NCI-H226 (cell line): ENCODE measurements at regions not wholly inside any gene's neighbourhood (a gene's known extent, or its start where the extent isn't known, plus 50 kb on each side); places are given as distances from the start of the nearest gene placed in this dataset.
"Not testable (repeated sequence)": the region's sequence is repeated elsewhere in the genome, so short reads cannot be mapped to it uniquely, and the experiment has no call there.

Source experiments
- DNase-seq: peaks from one replicate; pipeline ENCODE4 v3.0.0-alpha.2; 2015

DNA sequence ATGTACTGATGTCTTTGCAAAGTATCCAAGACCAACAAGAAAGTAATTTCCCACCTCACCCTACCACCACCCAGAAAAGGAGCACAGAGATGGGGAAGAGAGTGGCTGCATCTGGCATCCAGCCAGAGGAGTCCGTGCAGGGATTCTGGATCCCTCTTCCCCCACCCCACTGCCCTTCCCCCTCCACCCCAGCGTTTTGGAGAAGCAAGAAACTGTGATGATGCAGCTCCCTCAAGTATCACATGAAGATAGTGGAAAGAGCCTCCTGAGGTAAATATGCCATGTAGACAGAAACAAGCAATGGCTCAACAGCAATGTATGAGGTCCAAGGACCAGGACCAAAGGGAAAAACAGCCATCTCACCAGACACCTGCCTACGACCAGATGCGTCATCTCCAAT lies 153.8 kb downstream of the DEPDC1B start:
- no peak for DNase-seq

DNA sequence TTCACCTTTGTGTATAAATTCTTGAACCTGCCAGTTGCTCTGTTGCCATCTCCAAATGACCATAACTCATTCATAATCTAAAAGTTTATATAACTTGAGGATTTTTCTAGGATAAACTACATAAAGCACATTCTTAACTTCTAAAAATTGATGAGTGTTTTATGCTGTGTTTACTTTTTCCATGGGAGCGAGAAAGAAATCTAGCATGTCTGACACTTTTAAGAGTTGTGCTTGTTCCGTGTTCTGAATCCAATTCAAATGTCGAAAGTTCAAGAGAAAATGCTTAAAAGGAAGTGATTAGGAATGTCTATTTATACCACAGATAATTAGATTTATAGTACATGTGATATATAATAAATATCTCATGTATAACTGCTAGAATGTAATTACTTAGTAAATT lies 154.4 kb downstream of the DEPDC1B start:
- DNase-seq = no peak

DNA sequence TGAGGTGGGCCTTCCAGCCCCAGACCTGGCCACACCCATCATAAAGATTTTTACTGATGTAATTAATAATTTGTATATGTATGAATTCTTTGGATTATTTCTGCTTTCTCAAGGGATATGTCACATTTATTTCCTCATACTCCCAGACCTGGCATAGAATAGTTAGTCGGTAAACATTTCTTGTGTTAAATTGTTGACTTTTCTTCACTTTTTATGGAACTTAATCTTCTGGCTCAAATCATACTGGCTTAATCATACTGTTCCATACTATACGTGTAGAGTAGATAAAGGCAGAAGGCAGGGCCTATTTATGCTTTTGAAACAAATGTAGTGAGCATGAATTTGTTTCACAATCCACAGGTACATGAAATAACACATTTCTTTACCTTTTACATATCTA lies 155.8 kb downstream of the DEPDC1B start:
- DNase-seq = no peak

DNA sequence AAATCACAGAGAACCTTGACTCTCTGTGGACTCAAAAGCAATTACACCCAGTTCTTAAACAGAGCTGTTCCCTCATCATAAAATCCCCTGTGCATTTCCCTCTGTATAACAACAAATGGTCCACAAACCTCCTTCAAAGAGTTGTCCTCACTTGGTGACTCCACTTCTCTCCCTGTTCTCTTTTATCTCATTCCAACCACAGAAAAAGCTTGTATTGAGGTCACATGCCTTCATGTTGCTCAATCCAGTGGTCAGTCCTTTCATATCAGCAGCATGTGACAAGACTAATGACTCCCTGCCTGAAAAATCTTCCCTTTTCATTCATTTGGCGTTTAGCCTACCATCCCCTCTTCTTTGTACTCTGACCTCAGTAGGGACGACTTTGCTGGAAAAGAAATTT lies 158.0 kb downstream of the DEPDC1B start:
- peak; percentile 46 for DNase-seq

DNA sequence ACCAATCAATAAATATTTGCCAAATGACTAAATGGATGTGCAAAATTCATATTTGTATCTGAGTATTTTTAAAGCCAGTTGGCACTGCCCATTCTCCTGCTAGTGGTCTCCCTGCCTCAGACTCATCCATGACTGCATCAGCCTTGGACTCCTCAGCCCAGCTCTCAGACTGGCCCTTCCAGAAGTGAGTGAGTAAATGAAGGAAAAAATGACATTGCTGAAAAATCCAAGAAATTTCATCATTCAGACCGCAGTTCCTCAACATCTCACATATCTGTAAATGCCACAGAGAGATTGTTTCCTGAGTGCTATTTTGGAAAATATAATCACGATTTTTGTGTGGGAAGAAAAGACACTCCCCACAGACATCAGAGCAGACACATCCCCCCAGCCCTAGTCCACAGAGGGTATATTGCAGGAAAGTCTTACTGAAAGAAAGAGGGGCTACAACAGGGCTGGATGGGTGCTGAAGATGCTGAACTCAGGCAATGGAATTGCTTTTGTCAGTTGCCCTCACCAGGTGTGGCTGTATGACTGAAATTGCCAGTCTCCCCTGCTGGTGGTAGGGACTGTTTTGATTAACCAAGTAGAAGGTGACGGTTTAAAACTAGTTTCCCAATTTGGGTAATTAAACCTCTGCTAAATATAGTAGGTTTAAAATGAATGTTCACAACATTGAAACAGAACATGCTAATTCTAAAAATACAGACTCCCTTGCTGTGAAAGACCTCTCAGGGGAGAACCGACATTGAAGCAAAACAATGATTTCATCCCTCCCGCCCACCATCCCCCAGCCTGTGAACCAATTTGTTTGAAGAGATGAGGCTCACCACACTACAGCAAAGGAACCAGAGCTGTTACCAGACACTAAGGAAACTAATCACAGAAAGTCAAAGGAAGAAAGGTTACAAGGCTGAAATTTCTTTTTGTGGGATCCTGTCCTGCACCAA lies 158.8 kb downstream of the DEPDC1B start:
- DNase-seq = no peak

DNA sequence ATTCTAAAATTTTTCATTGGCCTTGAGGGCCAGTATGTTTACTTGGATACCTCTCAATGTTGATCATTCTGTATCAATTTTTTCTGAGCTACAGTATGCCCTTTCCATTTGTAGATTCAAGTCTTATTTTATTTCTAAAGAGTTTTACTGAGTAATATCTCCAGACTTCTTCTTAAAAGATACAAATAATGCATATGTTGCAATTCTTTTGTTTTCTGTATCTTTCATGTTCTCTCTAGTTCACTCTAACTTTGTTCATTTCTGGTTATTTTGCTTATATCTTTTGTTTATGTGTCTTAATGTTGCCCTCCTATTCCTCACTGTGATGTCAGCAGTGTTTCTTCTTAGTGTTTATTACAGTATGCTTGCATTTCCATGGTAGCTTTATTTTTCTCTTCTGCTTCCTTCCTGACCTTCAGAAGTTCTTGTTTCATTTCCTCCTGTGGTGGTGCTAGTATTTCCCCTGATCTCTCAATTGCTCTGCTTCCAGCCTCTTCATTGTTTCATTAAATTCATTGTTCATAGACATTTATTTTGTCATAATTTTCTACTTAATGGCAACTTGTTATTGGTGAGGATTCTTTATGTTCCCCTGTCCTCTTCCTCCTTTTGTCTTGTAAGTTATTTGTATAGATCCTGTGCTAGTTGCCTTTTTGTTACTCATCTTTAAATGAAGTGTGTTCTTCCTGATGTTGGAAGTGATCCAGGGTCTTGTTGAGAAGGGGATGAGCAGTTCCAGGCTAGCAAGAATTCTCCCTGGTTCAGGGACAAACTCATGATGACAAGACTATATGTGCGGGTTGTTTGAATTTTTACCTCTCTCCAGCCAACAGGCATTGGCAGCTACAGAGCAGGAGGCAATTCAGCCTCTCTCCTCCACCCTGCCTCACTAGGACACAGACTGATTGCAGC lies 160.8 kb downstream of the DEPDC1B start:
- DNase-seq = no peak

DNA sequence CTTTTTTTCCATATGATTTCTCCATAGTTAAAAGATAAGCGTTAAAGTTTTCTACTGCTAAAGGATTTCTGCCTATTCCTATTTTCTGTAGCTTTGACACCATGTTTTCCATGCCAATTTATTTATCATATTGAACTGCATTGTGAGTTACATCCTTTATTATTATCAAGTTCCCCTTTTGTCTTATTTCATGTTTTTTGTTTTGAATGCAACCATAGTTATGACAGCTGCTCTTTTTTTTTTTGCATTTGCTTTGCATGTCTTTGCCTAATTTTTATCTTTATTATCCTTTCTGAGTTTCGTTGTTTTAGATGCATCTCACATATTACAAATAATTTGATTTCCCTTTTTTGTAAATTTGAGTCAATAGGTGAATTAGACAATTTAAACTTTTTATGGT lies 161.5 kb downstream of the DEPDC1B start:
- no peak for DNase-seq

DNA sequence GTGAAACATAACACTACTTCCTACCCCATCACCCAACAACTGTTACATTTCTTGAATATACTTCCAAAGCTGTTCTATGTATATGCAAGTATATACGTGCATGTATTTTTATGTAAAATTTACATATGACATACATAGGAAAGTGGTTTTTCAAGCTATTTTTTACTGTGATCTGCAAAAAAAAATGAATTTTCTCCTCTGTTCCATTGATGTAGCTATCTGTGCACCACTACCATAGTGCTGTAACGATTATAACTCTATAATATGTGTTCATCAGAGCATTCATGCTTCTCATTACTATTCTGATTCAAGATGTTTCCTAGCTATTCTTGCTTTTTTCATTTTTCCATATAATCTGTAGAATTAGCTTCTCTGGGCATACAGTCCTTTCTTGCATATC lies 164.0 kb downstream of the DEPDC1B start:
- DNase-seq = no peak

DNA sequence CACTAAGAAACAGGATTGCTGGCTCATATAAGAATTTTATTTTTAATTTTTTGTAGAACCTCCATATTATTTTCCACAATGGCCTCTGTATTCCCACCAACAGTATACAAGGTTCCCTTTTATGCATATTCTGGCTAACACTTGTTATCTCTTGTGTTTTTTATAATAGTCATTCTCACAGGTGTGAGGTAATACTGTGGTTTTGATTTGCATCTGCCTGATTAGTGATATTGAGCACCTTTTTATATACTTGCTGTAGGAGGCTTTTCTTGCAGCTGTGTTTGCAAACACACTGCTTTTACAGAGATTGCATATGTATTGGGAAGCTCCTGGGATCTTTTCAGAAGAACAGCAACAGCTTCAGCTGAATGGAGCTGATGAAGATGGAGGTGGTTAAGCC lies 164.8 kb downstream of the DEPDC1B start:
- DNase-seq = no peak

DNA sequence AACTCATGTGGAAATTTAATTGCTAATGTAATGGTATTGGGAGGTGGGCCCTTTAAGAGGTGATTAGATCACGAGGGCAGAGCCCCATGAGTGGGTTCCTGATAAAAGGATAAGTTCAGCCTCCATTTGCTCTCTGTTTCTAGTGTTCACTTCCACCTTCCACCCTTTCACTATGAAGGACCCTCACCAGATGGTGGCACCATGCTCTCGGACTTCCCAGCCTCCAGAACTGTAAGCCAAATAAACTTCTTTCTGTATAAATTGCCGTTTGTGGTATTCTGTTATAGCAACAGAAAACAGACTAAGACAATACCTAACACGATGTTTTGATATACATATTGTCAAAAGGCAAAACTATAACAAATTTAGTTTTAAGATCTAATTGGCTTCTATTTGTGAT lies 166.2 kb downstream of the DEPDC1B start:
- DNase-seq = no peak

DNA sequence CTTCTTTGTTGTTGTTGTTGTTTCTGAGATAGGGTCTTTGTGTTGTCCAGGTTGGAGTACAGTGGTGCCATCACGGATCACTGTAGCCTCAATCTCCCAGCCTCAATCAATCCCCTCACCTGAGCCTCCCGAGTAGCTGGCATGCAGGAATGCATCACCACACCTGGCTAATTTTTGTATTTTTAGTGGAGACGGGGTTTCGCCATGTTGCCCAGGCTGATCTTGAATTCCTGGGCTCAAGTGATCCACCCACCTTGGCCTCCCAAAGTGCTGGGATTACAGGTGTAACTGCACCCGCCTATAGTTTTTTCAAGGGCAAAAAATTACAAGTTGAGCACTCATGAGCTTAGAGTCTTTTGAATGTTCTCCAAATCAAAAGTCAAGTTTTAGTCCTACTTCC lies 167.2 kb downstream of the DEPDC1B start:
- not testable (repeated sequence) for DNase-seq

DNA sequence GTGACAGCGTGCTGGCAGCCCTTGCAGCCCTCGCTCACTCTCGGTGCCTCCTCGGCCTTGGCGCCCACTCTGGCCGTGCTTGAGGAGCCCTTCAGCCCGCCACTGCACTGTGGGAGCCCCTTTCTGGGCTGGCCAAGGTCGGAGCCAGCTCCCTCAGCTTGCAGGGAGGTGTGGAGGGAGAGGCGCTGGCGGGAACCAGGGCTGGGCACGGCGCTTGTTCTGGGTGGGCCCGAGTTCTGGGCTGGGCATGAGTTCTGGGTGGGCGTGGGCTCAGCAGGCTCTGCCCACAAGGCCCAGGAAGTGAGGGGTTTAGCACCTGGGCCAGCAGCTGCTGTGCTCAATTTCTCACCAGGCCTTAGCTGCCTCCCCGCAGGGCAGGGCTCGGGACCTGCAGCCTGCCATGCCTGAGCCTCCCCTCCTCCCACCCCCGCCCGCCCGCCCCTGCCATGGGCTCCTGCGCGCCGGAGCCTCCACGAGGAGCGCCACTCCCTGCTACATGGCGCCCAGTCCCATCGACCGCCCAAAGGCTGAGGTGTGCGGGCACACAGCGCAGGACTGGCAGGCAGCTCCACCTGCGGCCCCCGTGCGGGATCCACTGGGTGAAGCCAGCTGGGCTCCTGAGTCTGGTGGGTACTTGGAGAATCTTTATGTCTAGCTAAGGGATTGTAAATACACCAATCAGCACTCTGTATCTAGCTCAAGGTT lies 169.7 kb downstream of the DEPDC1B start:
- DNase-seq = not testable (repeated sequence)

DNA sequence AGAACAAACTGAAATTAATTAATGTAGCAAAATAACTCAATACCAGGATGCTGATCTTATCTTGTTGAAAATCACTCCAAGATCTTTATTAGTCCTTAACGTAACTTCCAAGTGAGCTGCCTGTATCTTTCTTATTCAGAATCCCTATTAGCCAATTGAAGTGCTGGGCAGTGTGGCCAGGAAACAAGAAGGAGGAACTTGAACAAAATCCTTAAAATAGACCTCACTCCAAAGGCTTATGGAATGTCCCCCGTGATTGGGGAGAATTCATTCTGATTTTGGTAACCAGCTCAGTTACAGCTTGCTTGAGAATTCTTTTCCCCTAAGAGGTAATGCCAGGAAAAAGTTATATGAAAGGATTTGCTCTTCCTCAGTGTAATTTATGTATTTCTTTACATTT lies 171.0 kb downstream of the DEPDC1B start:
- DNase-seq = no peak

DNA sequence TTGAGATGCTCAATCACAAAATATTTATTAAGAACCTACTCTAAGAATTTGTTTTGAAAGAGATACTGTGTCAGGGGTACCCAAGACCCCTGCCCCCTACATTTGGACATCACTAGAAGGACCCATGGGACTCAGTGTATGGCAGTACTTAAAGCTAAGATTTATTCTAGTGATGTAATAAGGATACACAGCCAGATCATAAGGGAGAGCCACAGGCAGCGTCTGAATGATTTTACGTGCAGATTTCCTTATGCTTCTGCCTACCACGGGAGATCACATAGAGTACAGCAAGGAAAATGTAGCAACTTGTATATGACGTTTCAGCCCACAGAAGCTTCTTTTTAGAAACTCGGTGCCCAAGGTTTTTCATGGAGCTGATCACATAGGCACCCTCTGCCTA lies 172.9 kb downstream of the DEPDC1B start:
- DNase-seq = no peak

DNA sequence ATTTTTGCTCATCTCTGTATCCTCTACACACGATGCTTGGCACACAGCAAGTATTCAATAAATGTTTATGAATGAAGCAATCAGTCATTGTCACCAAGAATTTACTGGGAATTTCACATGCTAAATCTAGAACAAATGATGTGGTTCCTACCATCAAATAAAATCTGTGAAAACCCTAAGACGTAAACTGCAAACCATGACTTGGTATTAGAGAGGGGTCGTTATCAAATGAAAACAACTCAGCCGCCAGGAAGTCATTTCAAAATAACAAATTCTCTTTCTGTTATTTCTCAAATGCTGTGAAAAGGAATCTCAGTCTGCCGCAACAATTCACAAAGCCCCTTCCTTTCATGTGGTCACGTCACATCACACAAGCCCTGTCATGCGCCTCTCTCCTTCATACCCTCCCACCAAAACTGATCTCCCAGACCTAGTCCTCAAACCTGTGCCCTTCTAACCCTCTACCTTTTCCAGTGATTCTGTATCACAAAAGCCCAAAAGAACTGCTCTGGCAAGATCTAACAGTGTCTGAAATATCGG lies 173.6 kb downstream of the DEPDC1B start:
- DNase-seq = no peak

DNA sequence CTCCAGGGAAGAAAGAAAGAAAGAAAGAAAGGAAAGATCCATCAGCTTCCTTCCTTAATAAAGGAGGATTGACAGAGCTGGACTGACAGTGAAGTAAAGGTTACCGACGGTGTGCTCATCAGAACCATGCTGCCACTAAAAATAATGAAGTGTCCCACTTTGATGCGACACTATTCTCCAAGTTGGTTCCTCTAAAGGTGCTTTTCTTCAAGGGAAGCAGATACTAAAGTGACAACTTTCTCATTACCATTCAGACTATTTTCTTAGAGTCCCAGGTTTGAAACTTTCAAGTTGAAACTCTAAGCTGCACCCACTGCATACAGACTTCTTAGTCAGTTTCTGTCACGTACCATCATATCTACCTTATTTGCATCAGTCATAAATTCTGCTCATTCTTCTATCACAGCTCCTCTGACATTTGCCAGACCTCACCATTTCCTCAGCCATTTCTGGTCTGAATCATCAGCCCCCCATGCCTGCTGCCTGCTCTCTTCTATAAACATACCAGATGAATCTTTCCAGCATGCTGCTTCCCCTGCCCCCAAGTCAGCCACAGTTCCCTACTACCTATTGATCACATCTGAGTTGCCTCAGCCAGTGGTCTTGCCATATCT lies 177.6 kb downstream of the DEPDC1B start:
- DNase-seq = peak; percentile 6

DNA sequence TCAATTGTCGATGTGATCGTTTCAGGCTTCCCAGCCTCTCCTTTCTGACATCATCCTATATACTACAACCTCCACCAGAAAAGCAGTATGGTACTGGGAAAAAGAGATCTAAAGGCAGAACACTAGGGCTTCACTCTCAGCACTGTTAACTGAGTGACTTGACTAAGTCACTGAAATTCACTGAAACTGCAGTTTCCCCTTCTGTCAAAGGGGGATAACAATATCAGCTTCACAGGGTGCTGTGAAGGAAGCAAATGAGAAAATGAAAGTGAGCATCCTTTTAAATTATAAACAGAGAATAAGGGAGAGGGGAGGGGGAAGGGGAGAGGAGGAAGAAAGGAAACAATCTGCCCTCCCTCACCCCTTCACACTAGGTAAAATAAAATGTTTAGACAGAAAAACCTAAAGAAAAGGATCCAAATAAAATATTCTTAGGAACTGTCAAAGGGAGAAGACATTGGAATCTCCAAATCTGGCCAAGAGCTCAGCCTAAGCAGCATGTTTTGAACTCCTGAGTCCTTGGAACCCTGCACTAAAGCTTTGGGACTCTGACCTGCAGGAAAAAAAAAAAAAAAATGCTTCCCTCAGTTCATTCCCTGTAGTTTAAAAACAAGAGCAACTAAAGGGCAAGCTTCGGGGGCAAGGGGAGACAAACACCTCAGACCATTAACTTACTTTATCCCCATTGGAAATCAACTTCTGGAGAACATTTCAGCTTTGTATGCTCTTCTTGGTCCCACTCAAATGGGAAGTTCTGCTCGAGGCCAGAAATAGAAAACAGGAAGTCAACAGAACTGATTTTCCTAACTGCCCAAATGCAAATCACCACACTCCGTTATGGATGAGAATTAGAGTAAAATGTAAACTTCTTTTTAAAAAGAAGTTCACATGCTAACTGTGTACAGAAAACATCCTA lies 178.3 kb downstream of the DEPDC1B start:
- no peak for DNase-seq

DNA sequence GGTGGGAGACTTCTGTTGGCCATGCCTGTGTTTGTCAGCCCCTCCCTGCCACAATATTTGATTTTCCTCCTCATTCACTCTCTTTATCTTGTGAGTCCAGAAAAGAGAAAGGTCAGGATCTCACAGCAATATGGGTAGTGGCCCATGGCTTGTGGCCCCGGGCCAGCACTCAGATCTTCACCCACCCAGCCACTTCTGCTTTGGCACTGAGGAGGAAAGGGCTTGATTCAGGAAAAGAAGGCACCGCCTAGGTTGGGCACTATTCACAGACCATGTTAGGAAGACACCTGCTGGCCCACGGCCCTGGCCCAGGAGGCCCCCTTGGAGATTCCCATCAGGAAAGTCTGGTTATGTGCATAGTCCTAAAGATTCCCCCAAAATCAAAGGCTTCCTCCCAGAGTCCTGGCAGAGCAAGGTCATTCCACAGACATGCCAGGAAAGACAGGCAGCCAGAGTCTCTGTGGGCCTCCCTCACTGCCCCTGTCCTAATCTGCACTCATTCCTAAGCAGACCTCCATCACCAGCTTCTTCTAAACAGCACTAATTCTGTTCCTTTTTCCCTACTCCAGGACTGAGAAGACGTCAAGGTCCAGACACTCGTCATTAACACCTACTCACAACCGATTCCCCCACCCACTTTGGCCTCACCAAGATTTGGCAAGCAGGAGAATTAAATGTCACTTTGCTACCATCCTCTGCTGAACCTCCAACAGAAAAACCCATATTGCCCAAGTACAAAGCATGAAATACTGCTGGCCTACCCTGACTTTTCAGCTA lies 179.3 kb downstream of the DEPDC1B start:
- no peak for DNase-seq

DNA sequence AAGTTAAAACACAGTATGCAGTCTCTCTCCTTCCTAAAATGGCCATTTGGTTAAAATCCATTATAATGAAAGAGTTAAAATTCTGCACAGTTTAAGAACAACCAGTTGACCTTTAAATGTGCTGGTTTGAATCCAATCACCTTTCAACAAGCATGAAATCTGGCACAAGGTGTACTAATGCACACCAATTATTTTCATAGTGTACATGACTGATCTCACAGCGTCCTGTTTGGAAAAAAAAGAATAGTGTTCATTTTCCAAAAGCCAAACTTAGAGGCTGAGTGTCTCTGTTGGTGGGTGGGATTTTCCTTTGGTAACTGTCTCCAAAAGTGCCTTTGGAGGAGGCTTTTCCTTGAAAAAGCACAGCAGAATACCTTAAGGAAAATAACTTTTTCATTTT lies 180.6 kb downstream of the DEPDC1B start:
- DNase-seq = no peak

DNA sequence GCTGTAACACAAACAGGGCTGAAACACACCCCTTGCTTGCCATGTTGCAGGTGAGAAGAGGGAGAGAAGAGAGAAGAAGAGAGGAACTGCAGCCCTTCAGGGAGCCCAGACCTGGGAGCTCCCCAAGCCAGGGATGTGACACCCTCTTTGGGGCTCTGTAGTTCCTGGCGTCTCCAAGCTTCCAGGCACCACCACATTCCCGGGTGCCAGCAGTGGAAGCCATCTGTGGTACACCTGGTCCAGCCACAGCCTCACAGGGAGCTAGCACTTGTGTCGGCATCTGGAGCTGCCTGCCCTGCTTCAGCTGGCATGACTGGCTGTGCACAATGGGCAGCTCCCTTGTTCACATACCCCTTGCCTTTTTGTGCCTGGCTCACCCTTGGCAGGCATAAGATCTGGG lies 182.1 kb downstream of the DEPDC1B start:
- DNase-seq = no peak
